GM12873 (cell line): ENCODE measurements at regions not wholly inside any gene's neighbourhood (a gene's known extent, or its start where the extent isn't known, plus 50 kb on each side); places are given as distances from the start of the nearest gene placed in this dataset.

ENCODE experiments used
- TF ChIP-seq, protein P1 (sequence below): IDR thresholded peaks from 2 replicates; pipeline ENCODE4 v1.5.1; 2012; ENCODE audit warnings: low read depth, mild to moderate bottlenecking, moderate library complexity, low read length, control low read depth; ENCODE audit not compliant: insufficient read depth; ENCODE audit errors: missing control alignments

DNA sequence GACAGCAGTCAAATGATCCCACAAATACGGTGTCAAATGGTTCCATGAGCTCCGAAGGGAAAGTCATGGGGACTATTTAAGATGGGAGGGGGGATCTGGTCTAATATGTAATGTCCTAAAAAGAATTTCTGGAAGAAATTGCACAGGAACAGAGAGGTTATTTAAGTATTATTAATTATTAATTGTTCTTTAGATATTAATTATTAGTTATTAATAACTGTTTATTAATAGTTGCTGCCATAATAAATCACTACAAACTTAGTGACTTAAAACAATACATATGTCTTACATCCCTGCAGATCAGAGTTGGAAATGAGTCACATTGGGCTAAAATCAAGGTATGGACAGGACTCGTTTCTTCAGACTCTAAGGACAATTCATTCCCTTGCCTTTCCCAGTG is 588.2 kb upstream of the NR2F2 start:
- TF ChIP-seq, protein P1, sequence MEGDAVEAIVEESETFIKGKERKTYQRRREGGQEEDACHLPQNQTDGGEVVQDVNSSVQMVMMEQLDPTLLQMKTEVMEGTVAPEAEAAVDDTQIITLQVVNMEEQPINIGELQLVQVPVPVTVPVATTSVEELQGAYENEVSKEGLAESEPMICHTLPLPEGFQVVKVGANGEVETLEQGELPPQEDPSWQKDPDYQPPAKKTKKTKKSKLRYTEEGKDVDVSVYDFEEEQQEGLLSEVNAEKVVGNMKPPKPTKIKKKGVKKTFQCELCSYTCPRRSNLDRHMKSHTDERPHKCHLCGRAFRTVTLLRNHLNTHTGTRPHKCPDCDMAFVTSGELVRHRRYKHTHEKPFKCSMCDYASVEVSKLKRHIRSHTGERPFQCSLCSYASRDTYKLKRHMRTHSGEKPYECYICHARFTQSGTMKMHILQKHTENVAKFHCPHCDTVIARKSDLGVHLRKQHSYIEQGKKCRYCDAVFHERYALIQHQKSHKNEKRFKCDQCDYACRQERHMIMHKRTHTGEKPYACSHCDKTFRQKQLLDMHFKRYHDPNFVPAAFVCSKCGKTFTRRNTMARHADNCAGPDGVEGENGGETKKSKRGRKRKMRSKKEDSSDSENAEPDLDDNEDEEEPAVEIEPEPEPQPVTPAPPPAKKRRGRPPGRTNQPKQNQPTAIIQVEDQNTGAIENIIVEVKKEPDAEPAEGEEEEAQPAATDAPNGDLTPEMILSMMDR, result no peak

DNA sequence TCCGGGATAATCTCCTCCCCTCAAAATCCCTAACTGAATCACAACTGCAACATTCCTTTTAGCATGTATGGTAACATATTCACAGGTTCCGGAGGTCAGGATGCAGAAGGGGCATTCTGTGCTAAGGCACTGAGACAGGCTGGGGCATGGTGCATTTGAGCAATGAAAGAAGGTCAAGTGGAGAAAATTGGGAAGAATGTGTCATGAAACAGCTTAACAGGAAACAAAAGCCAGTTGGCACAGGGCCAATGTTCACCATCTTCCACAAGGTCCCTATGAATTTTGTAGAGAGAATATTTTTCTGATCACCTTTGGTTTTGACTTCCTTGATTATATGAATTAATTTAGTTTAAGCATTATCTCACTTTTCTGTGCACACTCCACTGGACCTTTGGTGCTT is 587.7 kb upstream of the NR2F2 start:
- TF ChIP-seq, protein P1, result no peak

DNA sequence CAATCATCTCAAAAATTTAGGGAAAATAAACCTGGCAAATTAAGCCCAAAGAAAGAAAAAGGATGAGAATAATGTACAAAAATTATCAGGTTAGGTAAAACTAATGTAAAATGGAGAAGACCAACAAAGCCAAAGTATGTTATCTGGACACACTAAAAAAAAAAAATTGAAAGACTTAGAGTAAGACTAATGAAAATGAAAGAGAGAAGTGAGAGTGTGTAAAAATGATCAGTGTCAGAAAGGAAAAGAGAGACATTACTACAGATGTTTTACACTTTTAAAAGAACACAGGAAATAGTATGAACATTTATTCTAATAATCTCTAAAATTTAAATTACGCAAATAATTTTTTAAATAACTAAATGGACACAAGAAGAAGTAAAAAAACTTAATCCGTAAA is 573.3 kb upstream of the NR2F2 start:
- TF ChIP-seq, protein P1, result no peak

DNA sequence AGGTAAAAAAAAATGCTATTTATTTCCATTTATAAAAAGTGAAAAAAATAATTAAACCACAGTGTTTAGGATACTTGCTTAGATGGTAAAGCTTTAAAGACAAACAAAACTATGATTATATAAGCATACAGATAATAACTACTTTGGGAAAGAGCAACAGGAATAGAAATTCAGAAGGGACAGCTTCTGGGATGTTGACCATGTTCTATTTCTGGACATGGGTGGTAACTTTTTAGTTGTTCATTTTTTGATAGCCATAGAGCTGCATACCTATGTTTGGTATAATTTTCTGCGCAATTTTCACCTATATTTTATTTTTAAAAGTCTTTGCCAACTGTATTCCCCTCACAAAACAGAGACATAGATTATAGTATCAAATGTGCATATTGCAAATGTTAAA is 572.0 kb upstream of the NR2F2 start:
- TF ChIP-seq, protein P1, result no peak

DNA sequence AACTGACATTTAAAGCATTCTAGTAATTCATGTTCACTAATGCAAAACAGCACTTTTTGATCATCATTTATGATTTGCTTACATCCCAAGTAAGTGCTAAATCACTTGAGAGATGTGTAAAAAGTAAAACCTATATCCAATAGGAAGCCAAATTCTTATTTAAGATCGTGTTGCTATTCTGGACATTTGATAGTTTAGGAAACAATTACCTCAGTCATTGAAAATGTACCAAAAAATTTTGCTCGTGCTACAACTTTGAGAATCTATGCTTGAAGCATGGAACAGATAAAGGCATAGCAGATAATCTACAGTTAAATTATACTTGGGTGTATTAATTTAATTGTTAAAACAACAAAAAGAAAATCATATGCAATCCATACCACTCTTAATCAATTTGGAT is 571.6 kb upstream of the NR2F2 start:
- TF ChIP-seq, protein P1, result no peak

DNA sequence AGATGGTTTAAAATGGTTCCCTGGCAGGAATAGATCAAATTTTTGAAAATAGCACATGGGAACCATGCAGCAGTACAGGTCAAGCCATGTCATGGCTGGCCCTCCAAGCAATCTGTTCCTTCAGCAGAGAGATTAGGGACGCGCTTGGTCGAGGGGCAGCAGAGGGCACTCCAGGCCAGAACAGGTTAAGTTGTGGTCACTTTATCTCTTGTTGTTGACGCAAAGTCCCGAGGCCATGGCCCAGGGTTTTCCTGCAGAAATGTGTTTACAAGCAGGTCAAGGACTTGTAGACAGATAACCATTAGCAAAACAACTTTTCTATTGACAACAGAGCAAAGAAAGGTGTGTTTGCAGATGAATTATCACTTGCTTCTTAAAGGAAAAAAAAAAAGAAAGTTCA is 570.0 kb upstream of the NR2F2 start:
- TF ChIP-seq, protein P1, result no peak

DNA sequence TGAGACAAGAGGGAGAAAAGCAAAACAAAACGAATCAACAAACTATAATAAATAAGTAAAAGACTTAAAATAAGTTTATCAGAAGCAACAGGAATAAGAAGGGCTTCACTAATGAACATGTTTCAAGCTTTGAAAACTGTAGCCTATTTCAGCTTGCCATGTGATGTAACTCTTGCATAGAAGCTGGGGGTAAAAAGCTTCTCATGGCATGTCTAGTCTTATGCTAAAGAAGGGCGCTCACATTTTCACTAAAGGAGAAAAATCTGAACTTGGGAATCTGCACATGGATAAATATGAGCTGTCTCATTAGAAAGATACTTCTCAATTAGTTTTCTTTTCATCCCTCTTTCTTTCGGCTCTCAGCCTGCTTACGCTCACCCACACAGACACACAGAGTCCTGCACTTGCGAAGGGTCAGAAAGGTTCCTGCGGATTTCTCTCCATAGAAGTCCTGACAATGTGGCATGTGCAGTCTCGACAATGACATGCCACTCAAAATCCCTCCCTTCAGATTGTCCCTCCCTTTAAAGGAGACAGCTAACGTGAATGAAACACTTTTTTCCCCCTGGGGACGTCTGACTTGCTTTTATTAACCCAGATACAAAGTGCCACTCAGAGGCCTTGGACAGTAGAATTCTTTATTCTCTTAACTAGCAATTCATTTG is 568.9 kb upstream of the NR2F2 start:
- TF ChIP-seq, protein P1, result no peak
